Calu3 (cell line): ENCODE measurements at regions not wholly inside any gene's neighbourhood (a gene's known extent, or its start where the extent isn't known, plus 50 kb on each side); places are given as distances from the start of the nearest gene placed in this dataset.

Experiments used
- BruUV-seq: library from RNA; stranded (reverse); fragments of 400-500 nt; replicated peaks from 2 replicates; lab custom pipeline; 2021; lab: Mats Ljungman, UMichigan
- CTCF ChIA-PET: fragments of 300-600 bp; sonication (Branson Sonifier 250); formaldehyde crosslinking; loops from one replicate; lab custom pipeline; 2022; ENCODE audit warnings: antibody characterized with exemption; lab: Charles Lee
- DNase-seq: peaks from one replicate; pipeline ENCODE4 v3.0.0; 2022
- H3K27ac Mint-ChIP-seq: one replicate; pipeline ENCODE4 v1.8.0; 2022; ENCODE audit warnings: mixed read lengths; ENCODE audit not compliant: unreplicated experiment
- H3K27me3 Mint-ChIP-seq: one replicate; pipeline ENCODE4 v1.8.0; 2022; ENCODE audit warnings: mixed read lengths; ENCODE audit not compliant: unreplicated experiment
- H3K36me3 Mint-ChIP-seq: one replicate; pipeline ENCODE4 v1.8.0; 2022; ENCODE audit warnings: mild to moderate bottlenecking, moderate library complexity, mixed read lengths; ENCODE audit not compliant: insufficient read depth, unreplicated experiment
- H3K4me1 Mint-ChIP-seq: one replicate; pipeline ENCODE4 v1.8.0; 2022; ENCODE audit warnings: mild to moderate bottlenecking, low read depth, mixed read lengths; ENCODE audit not compliant: unreplicated experiment
- H3K4me3 Mint-ChIP-seq: one replicate; pipeline ENCODE4 v1.8.0; 2022; ENCODE audit warnings: mild to moderate bottlenecking, low read depth, moderate library complexity, mixed read lengths; ENCODE audit not compliant: unreplicated experiment
- H3K9me3 Mint-ChIP-seq: one replicate; pipeline ENCODE4 v1.8.0; 2022; ENCODE audit warnings: low read depth, mixed read lengths; ENCODE audit not compliant: unreplicated experiment
- intact Hi-C: fragments of 100-400 bp; cut with micrococcal nuclease; formaldehyde crosslinking; loops from one replicate; pipeline ENCODE4 v1.10.0; 2022; ENCODE audit not compliant: unreplicated experiment
- TF ChIP-seq, protein P1 (sequence below): fragments of 200-600 bp; IDR thresholded peaks from one replicate; pipeline ENCODE4 v1.8.0; 2022; ENCODE audit warnings: antibody characterized with exemption; ENCODE audit not compliant: unreplicated experiment

DNA sequence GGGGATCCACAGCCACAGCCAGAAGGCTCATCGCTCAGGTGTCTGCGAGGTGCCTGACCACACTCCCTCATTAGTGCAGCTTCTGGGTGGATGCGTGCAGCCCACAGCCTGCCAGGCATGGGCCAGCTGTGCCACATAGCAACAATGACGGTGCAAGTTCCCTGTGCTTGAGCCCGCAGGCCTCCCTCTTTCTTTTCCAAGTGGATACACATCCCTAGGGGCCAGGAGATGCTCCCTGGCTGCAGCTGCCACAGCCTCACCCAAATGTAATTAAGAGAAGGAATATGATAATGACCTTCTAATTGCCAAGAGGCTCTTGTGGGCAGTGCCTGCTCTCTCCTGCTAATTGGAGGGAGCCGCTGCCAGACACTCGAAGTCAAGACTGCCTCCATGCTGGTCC lies 116.0 kb upstream of the PPP1R26 start:
- TF ChIP-seq, protein P1, sequence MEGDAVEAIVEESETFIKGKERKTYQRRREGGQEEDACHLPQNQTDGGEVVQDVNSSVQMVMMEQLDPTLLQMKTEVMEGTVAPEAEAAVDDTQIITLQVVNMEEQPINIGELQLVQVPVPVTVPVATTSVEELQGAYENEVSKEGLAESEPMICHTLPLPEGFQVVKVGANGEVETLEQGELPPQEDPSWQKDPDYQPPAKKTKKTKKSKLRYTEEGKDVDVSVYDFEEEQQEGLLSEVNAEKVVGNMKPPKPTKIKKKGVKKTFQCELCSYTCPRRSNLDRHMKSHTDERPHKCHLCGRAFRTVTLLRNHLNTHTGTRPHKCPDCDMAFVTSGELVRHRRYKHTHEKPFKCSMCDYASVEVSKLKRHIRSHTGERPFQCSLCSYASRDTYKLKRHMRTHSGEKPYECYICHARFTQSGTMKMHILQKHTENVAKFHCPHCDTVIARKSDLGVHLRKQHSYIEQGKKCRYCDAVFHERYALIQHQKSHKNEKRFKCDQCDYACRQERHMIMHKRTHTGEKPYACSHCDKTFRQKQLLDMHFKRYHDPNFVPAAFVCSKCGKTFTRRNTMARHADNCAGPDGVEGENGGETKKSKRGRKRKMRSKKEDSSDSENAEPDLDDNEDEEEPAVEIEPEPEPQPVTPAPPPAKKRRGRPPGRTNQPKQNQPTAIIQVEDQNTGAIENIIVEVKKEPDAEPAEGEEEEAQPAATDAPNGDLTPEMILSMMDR: no peak
- no peaks in the 10 kb centered on the region for H3K36me3 Mint-ChIP-seq

DNA sequence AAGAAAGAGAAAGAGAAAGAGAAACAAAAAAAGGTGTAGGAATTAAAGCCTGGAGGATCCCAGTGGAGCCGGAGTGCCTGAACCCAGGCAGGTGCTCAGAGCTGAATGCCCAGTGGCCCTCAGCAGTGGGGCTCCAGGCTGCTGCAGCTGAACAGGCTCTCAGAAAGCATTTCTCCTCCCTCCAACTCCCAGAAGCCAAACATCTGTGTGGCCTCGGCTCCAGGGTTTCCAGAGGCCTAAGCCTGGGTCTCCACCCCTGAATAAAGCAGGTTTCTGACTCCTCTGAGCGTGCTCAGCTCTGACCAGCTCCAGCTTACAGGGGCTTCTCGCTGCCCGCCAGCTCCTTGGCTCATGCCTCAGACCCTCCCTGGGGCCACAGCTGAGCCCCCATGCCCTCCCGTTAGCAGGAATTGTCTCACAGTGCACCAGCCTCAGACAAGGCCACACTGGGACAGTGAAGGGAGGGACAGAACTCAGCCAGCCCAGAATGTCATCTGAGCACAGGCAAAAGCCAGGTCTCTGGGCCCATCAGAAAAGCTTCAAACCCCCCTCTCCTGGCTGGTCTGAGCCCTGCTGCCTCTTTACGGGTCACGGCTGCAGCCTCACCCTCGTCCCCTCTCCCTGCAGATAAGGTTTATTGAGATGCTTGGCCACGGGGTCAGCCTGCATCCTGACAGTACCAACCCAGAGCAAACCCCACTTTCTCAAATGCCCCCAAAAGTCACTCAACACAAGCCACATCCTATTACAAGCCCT lies 114.4 kb upstream of the PPP1R26 start:
- Mint-ChIP-seq H3K27ac (no peak overlapping the region), H3K27me3 (peaks cover 22% of the 10 kb centered on the region), H3K9me3 (no peaks in the 10 kb centered on the region), H3K4me3 (no peak overlapping the region), H3K4me1 (no peaks in the 10 kb centered on the region), H3K36me3 (no peaks in the 10 kb centered on the region)
- DNase-seq: no peak
- CTCF ChIA-PET: no interaction called here
- TF ChIP-seq, protein P1: no peak
- BruUV-seq: no TSS peak
- intact Hi-C loops: no loop called here

More for the DNA sequence above, 116.0 kb upstream of the PPP1R26 start:
- Mint-ChIP-seq H3K27me3 (peaks cover 14% of the 10 kb centered on the region), H3K9me3 (no peaks in the 10 kb centered on the region), H3K4me1 (no peaks in the 10 kb centered on the region), H3K4me3 (no peak overlapping the region), H3K27ac (no peak overlapping the region)
- CTCF ChIA-PET: no interaction called here
- no TSS peak for BruUV-seq
- DNase-seq: no peak
- intact Hi-C loops: no loop called here

DNA sequence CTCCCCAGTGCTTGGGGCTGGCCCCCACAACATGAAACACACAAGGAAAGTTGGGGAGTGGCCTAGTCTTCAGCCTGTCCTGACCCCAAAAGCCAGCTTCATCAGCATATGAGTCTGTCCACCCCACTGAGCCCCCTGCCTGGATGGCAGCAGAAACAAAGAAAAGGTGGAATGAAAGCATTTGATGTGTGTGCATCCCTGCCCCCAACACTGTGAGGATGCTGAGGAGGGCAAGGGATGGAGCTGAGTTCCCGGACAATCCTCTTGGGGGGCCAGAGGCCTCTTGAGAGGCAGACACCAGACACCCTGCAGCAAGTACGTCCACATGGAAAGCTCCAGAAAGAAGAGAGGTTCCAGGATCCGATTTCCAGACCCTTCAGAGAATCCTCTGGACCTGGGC lies 113.5 kb upstream of the PPP1R26 start:
- TF ChIP-seq, protein P1: no peak
- Mint-ChIP-seq H3K4me3 (no peak overlapping the region), H3K36me3 (no peaks in the 10 kb centered on the region), H3K9me3 (no peaks in the 10 kb centered on the region), H3K27ac (no peak overlapping the region), H3K27me3 (peaks cover 28% of the 10 kb centered on the region), H3K4me1 (no peaks in the 10 kb centered on the region)
- BruUV-seq: no TSS peak
- DNase-seq: no peak
- CTCF ChIA-PET: interaction anchor here (0.5 kb wide), 1 partner anchor 46 kb away, joined by 6 read pairs; no protein-coding TSS in a partner anchor
- intact Hi-C loops: no loop called here

DNA sequence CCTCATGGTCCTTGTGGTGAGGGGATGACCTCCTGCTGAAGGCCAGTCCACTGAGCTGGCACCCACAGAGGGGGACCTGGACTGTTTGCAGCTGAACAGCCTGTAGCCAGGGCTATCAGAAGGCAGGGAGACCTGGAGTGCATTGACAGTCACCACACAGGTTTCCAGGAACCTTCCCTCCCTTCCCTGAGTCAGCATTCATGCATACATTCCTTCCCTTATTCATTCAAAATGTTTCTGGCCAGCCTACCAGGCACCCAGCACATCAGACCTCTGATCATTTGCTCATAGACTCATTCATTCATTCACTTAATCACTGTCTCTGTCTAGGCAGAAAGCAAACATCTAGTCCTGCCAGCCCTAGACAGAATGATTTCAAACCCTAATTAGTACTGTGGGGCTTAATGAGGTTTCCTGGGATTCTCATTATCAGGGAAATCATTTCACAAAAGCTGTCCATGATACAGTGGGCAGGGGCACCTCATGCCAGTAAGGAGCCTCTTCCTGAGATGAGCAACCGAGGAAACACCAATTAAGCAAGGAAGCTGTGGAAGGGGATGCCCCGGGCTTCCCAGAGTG lies 110.1 kb upstream of the PPP1R26 start:
- CTCF ChIA-PET: interaction anchor here (0.6 kb wide), 2 partner anchors 115 to 529 kb away, joined by 5 to 6 read pairs; no protein-coding TSS in a partner anchor
- no TSS peak for BruUV-seq
- no peak overlapping the region for H3K27ac Mint-ChIP-seq

More for the DNA sequence above, 110.1 kb upstream of the PPP1R26 start:
- Mint-ChIP-seq H3K27me3 (peaks cover 35% of the 10 kb centered on the region), H3K4me1 (no peaks in the 10 kb centered on the region), H3K36me3 (no peaks in the 10 kb centered on the region), H3K9me3 (no peaks in the 10 kb centered on the region), H3K4me3 (no peak overlapping the region)
- DNase-seq: no peak
- TF ChIP-seq, protein P1: no peak
- intact Hi-C loops: no loop called here
